GM19025 (cell line): ENCODE measurements at regions not wholly inside any gene's neighbourhood (a gene's known extent, or its start where the extent isn't known, plus 50 kb on each side); places are given as distances from the start of the nearest gene placed in this dataset.

Source experiments
- ATAC-seq: cut with Tn5 transposase; IDR thresholded peaks from one replicate; pipeline ENCODE4 v1.9.1; 2021; ENCODE audit warnings: mild to moderate bottlenecking, low read depth, moderate library complexity; ENCODE audit not compliant: unreplicated experiment

DNA sequence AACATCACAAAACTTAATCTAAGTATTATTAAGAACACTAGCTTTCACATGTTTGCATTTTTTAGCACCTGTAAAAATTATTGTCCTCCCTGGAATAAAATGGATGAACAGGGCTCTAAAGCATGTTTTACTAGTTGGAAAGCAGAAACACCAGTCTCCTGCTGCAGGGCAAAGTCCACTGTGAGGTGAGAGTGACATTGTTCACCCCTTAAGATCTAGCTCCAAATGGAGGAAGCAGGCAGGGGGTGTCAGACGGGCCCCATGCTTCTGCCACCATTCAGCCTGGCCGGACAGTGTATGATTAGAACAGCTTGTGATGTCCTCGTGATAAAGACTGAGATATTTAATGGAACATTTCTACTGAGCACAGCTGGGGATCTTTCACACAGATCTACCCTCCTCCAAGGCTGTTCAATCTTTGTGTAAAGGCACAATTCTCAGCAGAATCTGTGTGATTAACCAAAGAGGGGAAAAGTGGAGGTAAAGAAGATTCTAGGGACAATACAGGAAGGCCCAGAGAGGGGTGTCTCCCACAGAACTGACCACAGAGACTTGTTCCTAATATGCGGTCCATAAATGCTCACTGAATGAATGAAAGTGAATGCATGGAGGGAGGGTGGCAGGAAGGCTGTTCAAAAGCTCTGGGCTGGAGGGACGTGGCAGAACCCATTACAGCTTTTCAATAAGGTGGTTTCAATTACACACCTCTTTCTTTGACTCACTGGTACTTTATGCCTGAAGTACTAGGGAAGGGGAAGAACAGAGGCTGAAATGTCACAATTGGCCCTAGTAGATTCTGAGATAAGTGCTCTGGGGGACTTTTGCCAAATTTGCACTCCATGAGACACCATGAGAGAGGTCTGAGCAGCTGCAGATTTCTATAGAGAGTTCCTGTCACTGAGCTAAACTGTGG, 239.1 kb upstream of the ARHGAP20 start:
- no peak for ATAC-seq

DNA sequence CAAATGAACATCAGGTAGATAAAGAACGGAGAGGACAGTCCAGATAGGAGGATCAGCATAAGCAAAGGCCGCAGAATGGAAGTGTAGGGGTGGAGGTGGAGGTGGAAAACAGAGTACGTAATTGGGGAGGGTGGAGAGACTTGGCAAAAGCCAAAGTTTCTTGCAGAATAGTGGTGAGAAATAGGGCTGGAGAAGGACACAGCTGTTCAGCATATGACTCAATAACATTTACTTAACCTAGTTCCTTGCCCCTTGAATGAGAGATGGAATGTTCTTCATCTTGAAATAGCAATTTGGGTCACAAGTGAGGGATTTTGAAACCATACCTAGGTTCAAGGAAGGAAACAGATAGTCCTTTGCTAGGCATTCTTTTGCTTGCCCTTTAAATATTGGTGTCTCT, 235.9 kb upstream of the ARHGAP20 start:
- no peak for ATAC-seq

DNA sequence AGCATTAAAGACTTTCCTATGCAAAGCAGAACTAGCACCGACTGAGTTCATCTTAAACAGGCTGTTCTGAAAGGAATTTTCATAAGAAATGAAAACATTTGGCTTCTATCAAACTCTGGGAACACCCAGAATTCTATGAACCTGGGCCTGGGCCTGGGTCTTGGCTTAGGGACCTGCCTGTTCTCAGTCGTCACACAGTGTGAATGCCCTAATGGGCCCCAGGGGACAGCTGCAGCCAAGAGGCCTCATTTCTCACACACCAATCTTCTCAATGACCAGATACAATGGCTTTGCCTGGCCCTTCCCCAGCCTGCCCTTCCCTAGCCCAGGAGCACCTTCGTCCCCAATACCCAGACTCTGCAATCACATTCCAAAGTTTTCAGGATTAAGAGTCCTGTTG, 234.9 kb upstream of the ARHGAP20 start:
- ATAC-seq = no peak

DNA sequence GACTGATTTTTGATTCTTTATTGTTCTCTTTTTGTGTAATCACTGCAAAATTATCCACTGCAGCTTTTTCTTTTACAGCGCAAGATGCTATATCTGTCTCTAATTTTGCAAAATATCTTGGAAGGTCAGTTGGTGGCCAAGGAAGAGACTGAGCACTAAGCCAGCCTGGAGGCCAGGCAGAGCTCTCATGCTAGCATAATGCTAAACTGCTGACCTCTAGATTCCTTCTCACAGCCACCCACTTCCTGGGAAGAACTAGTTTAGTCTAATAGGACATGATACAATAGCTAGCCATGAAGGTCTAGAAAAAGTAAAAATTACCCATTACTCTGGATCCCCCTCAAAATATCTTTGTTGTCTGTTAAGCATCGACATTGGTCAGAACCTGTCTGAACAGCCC, 227.2 kb upstream of the ARHGAP20 start:
- ATAC-seq = no peak

DNA sequence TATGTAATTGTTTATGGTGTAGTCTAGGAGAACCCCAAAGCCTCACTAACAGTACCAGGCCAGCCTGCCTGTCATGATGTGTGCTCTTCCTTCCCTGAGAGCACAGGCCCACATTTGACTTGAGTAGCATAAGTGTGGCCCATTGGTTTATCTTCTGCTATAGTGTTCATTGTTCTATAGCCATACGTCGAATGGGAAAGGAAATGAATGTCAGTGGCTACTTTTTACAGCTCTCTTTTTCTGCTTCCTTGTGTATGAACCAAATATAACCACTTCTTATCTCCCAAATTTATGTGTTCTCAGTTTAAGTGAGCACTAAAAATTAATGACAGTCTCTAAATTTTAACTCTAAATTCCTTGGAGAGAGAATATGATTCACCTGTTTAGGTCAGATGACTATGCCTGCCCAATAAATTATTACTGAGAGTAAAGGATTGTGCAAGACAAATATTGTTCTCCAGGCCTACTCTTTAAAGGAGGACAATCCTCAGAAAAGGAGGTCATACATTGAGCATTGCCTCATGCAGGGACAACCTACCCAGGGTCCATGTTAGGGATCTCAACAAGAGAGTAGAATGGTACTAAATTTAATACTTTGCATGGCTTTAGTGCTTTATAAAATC, 222.9 kb upstream of the ARHGAP20 start:
- no peak for ATAC-seq

DNA sequence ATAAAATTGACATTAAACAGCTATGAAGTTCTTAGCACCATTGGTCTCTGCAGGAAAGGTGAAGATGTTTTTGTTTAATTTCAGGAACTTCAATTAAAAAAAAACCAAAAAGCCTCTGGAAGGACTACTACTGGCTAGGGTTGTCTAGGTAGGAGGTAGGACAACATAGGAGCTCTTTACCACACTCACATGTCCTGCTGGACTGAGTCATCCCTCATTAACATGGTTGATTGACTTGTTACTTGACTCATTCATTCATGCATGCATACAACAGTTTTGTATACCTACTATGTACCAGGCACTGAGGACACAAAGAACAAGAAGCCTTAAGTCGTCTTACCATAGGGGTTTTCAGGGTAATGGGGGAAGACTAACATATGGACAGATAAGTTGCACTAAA, 216.9 kb upstream of the ARHGAP20 start:
- ATAC-seq = no peak

DNA sequence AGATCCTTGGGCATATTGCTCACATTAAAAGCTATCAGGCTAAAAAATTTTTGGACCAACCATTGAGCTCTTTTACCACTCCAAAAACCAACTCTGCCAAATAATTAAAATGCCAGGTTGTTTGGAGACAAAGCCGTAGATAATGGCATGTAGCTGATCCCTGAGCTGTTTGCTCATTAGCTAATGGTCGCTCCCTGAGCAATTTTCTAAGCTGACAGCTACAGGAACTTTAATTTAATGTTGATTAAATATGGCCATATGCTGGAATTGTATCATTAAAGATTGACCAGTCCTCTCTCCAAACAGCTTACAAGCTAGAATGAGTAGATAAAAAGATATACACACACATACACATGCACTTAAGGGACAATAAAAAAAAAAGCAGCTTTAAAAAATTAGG, 216.2 kb upstream of the ARHGAP20 start:
- ATAC-seq = no peak

DNA sequence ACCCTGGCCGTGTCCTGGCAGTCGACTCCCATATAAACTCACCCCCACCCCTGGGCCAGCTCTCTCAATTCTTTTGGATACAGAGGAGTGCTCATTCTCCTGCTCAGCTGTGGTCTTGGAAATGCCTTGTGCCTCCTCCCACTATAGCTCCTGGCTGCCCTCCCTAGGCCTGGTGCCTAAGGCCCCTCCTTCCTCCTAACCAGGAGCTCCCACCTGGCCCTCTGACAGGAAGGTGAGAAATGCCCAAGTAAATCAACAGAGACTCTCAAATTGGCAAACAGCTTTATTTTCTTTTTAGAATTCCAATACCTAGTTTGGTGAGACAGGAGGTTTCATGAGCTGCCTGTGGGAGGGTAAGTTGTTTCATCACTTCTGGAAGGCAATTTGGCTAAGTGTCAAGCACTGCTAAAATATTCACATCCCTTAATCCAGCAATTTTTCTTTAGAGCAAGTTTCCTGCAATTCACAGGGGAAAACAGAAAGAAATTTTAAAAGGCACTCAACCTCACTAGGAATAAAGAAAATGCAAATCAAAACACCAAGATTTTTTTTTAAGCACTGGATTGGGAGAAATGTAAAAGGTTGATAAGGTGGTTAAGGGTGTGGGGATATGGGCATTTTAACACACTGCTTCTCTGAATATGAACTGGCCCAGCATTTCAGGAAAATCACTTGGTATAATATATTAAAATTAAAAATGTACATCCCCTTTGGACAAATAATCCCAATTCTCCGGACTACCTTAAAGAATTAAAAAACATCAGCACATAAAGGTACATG, 209.7 kb upstream of the ARHGAP20 start:
- no peak for ATAC-seq

DNA sequence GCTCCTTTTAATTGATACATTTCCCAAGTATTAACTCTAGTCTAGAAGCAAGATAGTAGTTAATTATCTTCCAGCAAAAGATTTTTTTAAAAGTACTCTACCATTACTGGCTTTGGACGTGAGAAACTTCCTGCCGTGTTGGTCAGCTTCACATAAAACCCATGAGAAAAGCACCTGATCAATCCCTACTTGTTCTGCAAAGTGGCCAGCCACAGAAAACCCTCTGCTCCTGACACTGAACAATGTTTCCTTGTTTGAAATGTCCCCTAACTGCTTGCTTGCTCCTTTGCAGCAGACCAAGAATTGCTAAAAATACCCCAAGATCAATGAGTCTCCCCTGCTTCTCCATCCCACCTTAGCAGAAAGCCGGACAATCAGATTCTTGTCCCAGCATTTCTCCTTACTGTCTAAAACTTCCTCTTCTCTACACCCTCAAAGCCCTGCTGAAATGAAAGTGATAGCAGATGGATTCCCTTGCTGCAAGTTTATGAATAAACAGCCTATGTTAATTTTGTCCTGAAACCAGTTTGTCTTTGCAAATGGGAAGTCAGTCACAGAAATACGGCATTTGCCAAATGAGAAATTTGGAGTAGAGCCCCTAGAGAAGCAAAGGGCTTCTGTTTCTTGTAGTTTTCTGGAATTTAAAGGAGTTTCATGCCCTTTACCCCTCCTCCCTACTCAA, 207.1 kb upstream of the ARHGAP20 start:
- peak; percentile 83 for ATAC-seq

DNA sequence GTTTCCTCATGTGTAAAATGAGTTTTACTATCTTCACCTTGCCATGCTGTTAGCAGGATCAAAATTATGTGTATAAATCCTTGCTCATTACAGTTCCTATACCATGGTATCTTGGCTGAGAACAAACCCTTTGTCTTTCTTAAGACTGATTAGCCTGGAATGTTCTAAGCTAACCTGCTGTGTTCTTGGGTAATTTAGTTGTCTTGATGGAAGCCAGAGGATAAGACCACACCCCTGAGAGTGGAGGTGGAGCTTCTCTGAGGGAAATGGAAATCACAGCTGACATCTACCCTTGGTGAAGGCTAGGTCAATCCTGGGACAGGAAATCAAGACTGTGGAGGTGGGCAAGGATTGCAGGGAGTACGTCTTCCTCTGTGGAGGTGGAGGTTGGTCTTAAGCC, 206.1 kb upstream of the ARHGAP20 start:
- no peak for ATAC-seq

DNA sequence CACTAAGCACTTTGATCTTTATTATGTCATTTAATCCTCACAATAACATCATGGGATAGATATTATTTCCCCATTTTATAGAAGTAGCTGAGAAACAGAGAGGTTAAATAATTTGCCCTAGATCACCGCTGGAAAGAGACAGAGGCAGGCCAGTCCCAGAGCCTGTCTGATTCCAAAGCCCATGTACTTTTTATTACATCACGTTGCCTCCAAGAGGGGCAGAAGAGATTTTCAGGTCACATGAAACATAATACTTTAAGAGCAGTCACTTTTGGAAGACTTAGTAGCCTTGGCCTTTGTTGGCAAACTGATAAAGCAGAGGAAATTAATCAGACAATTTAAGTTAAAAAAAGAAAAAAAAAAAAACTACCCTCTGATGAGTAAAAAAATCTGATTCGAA, 200.2 kb upstream of the ARHGAP20 start:
- no peak for ATAC-seq

DNA sequence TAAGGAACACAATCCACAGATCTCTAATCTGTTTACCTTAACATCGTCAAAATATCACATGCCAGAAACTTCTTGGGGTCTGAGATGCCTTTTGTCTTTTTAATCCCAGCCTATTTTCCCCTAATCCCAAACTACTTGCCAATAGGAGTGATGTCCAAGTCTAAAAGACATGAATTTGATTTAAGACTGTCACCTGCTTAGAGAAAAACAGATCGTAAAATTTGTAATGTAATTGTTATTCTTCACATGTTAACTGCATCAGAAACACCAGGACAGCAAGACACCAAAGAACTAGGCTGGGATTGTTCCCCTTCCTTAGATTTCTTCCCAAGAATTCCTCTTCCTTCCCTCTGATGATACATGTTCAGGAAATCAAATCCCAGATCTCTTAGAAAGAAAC, 198.1 kb upstream of the ARHGAP20 start:
- no peak for ATAC-seq

DNA sequence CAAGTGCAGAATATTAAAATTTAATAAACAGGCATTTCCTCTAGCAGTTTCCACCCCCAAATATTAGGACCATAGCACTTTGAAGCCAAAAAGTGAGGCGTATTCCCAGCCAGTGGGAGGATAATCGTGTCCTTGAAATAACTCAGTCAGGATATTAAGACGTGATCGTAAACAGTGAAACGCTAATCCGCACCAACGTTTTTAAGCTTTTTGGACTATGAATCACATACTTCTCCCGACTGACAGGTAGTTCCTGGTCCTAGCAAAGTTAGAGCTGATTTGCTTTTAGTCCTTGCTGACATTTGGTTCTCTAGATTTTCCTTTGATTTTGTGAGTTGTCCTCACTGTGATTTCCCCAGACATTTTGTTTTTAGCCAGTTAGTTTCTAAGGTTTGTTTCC, 197.1 kb upstream of the ARHGAP20 start:
- no peak for ATAC-seq

DNA sequence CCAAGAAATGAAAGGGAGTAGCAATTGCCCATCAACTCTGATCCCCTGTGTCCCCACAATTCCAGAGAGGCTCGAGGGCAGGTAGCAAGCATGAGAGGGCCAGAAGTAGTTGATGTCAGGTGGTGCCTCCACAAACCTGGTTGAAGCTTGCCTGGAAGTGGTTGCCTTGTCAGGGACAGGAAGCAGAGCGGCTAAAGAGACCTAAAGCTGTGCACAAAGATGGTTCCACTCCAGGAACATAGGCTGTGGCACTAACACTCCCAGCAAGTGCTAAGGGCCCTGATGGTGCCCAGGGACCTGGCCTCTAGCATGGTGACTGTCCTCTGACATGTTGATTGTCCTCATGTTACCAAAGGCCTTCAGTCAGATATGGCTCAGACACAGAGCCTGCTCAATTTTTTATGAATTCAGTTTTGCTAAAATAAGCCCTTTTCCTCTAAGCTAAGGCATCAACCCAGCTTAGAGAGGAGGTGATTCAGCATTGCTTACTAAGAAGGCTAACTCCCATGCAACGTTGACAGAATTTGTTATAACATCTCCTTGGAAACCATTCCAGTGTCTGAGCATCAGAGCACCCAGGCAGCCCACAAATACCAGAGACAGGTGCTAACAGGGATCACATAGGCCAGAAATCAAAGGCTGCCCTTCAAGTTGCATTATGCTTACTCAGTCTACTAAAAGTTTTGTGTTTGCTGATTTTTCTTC, 196.3 kb upstream of the ARHGAP20 start:
- no peak for ATAC-seq

DNA sequence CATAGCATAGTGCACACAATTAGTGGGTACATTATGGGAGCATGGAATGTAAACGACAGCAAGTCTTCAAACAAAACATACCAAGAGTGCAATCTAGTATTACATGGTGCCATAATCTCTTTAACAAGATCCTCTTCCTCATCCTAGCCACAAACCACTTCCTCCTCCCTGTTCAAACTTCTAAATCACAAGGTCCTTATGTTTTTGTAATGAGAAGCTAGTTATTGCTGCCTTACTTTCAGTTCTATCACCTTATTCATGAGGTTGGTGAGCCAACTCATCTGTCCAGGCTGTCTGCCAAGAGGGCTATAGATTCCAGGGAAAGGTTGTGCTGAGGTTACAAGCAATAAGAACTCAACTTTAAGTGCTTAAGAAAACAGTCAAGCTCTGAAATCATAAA, 195.4 kb upstream of the ARHGAP20 start:
- no peak for ATAC-seq

DNA sequence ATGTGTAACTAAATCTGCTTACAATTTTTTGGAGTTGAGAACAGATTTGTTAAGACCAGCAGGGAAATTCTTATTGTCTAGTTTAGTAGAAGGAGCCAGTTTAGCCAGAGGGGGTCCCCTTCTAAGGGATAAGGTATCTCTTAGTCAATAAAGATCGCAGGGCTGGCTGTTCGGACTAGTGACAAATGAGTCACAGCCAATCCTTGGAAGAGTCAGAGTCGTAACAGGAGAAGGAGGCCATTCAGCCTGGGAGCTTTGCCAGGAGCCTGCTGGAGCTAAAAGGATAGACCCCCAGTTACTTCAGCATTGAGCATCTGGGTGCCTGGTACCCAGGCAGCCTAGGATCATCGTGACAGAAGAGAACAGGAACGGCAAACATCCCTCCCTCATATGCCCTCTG, 191.6 kb upstream of the ARHGAP20 start:
- ATAC-seq = no peak

DNA sequence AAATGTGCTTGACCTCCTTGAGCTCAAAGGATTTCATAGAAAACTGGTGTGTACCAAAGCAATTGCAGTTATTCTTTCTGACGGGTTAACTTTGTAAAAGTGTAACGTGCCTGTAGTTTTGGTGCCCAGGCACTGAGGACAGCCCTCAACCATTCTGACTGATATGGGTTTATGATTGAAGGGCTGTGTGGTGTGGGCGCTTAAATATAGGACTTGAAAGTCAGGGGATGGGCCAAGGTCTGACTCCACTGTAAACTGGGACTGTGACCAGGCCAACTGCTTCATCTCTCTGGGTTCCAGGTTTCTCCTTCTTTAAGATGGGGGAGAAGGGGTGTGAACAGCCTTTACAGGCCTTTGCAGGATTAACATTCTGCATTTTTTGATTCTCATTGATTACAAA, 191.1 kb upstream of the ARHGAP20 start:
- ATAC-seq = peak; percentile 60

DNA sequence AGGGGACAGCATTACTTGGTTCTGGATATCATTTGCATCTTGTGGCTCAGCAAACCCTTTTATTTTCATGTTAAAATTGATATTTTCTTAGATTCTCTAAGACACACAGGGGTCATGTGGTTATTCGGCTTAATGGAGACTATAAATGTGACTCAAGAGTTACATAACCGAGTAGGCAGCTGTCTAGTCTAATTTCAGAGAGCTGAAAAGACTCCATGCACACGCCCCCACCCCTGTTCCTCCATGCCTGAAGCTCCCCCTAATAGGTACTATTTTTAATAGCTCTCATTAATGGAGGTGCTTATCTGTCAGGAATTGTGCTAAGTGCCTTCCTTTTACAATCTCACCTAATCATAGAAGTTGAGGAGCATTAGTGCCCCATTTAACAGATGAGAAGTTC, 189.2 kb upstream of the ARHGAP20 start:
- no peak for ATAC-seq

DNA sequence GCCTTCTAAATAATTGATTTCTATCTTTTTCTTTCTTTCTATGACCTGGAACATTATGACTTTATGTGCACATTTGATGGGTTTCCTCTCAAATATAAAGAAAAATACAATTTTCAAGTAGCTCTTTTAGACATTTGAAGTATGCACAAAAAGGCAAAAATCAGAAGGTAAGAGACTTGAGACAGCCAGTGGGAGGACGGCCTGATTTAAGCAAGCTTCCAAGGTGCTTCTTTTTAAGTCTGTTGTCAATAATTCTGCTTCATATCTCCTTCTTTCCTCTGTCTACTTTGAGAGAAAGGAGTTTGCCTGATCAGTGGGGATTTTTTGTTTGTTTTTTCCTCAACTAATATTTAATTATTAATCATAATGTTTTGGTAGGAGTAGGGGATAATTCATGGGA, 188.2 kb upstream of the ARHGAP20 start:
- no peak for ATAC-seq

DNA sequence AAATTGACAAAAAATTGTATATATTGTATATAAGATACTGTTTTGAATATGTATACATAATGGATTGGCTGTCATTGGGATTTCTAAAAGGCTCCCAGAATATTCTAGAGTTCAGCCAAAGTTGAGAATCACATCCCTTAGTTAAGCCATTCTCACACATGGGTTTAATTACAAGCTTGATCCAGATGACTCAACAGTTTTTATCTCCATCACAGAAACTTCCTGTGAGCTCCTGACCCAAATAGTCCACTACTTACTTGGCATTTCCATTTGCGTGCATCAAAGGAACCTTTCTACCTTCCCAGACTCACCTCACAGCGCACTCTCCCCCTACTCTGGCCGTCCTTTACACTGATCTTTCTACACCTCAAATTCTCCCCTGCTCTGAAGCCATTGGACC, 184.8 kb upstream of the ARHGAP20 start:
- ATAC-seq = no peak
